Myocyte (in vitro differentiated cells): ENCODE measurements at regions not wholly inside any gene's neighbourhood (a gene's known extent, or its start where the extent isn't known, plus 50 kb on each side); places are given as distances from the start of the nearest gene placed in this dataset.

Experiments
- DNase-seq: peaks from one replicate; pipeline ENCODE4 v3.0.0-alpha.2; 2012; ENCODE audit warnings: low read depth

GRCh38 chr6:43970068-43970912 lies 157.0 kb downstream of the MRPL14 start:
- DNase-seq: no peak

GRCh38 chr6:43969158-43969981 lies 157.9 kb downstream of the MRPL14 start:
- DNase-seq: no peak

GRCh38 chr6:43968110-43968965 lies 158.9 kb downstream of the MRPL14 start:
- DNase-seq: no peak

GRCh38 chr6:43967719-43968091 lies 159.5 kb downstream of the MRPL14 start:
- no peak for DNase-seq

- no peak for DNase-seq
Observed at GRCh38 chr6:43966853-43967718, 160.2 kb downstream of the MRPL14 start.

GRCh38 chr6:43966374-43966658 lies 160.9 kb downstream of the MRPL14 start:
- no peak for DNase-seq

GRCh38 chr6:43965628-43966373 lies 161.5 kb downstream of the MRPL14 start:
- no peak for DNase-seq

GRCh38 chr6:43964659-43965570 lies 162.3 kb downstream of the MRPL14 start:
- DNase-seq: no peak

GRCh38 chr6:43963877-43964658 lies 163.2 kb downstream of the MRPL14 start:
- DNase-seq: no peak

- no peak for DNase-seq
Observed at GRCh38 chr6:43963203-43963602, 164.0 kb downstream of the MRPL14 start.

- DNase-seq: no peak
Observed at GRCh38 chr6:43962458-43962857, 164.8 kb downstream of the MRPL14 start.

GRCh38 chr6:43957273-43957672 lies 170.0 kb downstream of the MRPL14 start:
- DNase-seq: no peak

- no peak for DNase-seq
Observed at GRCh38 chr6:43956478-43956877, 170.8 kb downstream of the MRPL14 start.

- DNase-seq: peak; percentile 52
Observed at GRCh38 chr6:43954311-43955131, 172.7 kb downstream of the MRPL14 start.

- DNase-seq: peak; percentile 32
Observed at GRCh38 chr6:43953794-43954310, 173.4 kb downstream of the MRPL14 start.

- no peak for DNase-seq
Observed at GRCh38 chr6:43953256-43953655, 174.0 kb downstream of the MRPL14 start.

GRCh38 chr6:43952746-43953145 lies 174.5 kb downstream of the MRPL14 start:
- no peak for DNase-seq
